Endothelial cell of umbilical vein (primary cell): ENCODE measurements at regions not wholly inside any gene's neighbourhood (a gene's known extent, or its start where the extent isn't known, plus 50 kb on each side); places are given as distances from the start of the nearest gene placed in this dataset.

Experiments used
- BruUV-seq: library from RNA; stranded (reverse); fragments of 400-500 nt; replicated peaks from 2 replicates; lab custom pipeline; 2021; lab: Mats Ljungman, UMichigan
- CTCF ChIA-PET: fragments of 300-600, 350-600 bp; sonication (Branson Sonifier 250); formaldehyde crosslinking; loops from one replicate; lab custom pipeline; 2021; ENCODE audit warnings: antibody characterized with exemption, inconsistent platforms; lab: Charles Lee
- POLR2A ChIA-PET: fragments of 300-600, 350-600 bp; sonication (Branson Sonifier 250); formaldehyde crosslinking; loops from one replicate; lab custom pipeline; 2021; ENCODE audit warnings: antibody characterized with exemption, inconsistent platforms; lab: Charles Lee
- DNase-seq: peaks from one replicate; pipeline ENCODE4 v3.0.0-alpha.2; 2011; ENCODE audit warnings: low read depth, low spot score
- FAIRE-seq: peaks from 2 replicates; lab custom pipeline; 2011; peaks lifted over from hg19 to GRCh38; lab: Jason Lieb, UNC
- H2AFZ ChIP-seq: 2 replicates; pipeline ENCODE4 v1.6.0; 2012; ENCODE audit warnings: low read depth, low read length, control low read depth, inconsistent platforms
- H3K27ac ChIP-seq: 2 replicates; pipeline ENCODE4 v1.5.1; 2011; ENCODE audit warnings: low read depth, mild to moderate bottlenecking, control low read depth, low read length, moderate library complexity; ENCODE audit not compliant: insufficient read depth
- H3K27me3 ChIP-seq, 2 experiments: 2 replicates each; pipeline versions ENCODE4 v1.6.0 to v1.6.1; 2011; ENCODE audit warnings: low read length in 2 of 2, mixed read lengths in 1 of 2; ENCODE audit not compliant: control insufficient read depth in 2 of 2, insufficient read depth in 2 of 2
- H3K36me3 ChIP-seq, 2 experiments: 2 replicates in 1 of 2; 3 replicates in 1 of 2; pipeline ENCODE4 v1.5.1; 2011; ENCODE audit warnings: low read length in 2 of 2, mild to moderate bottlenecking in 1 of 2, moderate library complexity in 1 of 2; ENCODE audit not compliant: control insufficient read depth in 2 of 2, insufficient read depth in 2 of 2; ENCODE audit errors: extremely low read depth in 1 of 2
- H3K4me1 ChIP-seq: 3 replicates; pipeline ENCODE4 v1.5.1; 2011; ENCODE audit warnings: mild to moderate bottlenecking, low read length; ENCODE audit not compliant: control insufficient read depth, insufficient read depth; ENCODE audit errors: extremely low read depth
- H3K4me2 ChIP-seq: 2 replicates; pipeline ENCODE4 v1.6.1; 2011; ENCODE audit warnings: low read length, control low read depth, mixed read lengths; ENCODE audit not compliant: insufficient read depth
- H3K4me3 ChIP-seq, 3 experiments: fragments of 200-600 bp in 1 of 3; sonication (generic), shearing (Covaris generic) in 1 of 3; replicated peaks in 1 of 3; 2 replicates each; pipeline ENCODE4 v1.5.1; 2011 to 2016; ENCODE audit warnings: control low read depth in 3 of 3, low read length in 3 of 3, mild to moderate bottlenecking in 2 of 3, inconsistent platforms in 1 of 3, low read depth in 1 of 3, moderate library complexity in 1 of 3; ENCODE audit not compliant: insufficient read depth in 1 of 3
- H3K79me2 ChIP-seq: 2 replicates; pipeline ENCODE4 v1.6.0; 2012; ENCODE audit warnings: low read length, inconsistent platforms; ENCODE audit not compliant: control insufficient read depth, insufficient read depth
- H3K9ac ChIP-seq: replicated peaks from 2 replicates; pipeline ENCODE3; 2011; ENCODE audit warnings: low read length, control low read depth; ENCODE audit not compliant: insufficient read depth; ENCODE audit errors: extremely low read depth
- H3K9me1 ChIP-seq: replicated peaks from 3 replicates; pipeline ENCODE4 v1.6.0; 2011; ENCODE audit warnings: mild to moderate bottlenecking, low read length; ENCODE audit not compliant: control insufficient read depth, insufficient read depth; ENCODE audit errors: extremely low read depth
- H3K9me3 ChIP-seq: replicated peaks from 2 replicates; pipeline ENCODE4 v1.5.1; 2012; ENCODE audit warnings: low read length, inconsistent platforms; ENCODE audit not compliant: control insufficient read depth, insufficient read depth
- H4K20me1 ChIP-seq: replicated peaks from 2 replicates; pipeline ENCODE3; 2011; ENCODE audit warnings: mild to moderate bottlenecking, low read length; ENCODE audit not compliant: control insufficient read depth, insufficient read depth; ENCODE audit errors: extremely low read depth
- EZH2 ChIP-seq: IDR thresholded peaks from 2 replicates; pipeline ENCODE4 v1.6.1; 2012; ENCODE audit warnings: borderline replicate concordance, low read depth, mild to moderate bottlenecking, moderate library complexity, low read length, inconsistent platforms; ENCODE audit not compliant: severe bottlenecking
- FOS ChIP-seq: IDR thresholded peaks from 2 replicates; pipeline ENCODE4 v1.6.1; 2011; ENCODE audit warnings: mild to moderate bottlenecking, low read length, moderate library complexity, borderline replicate concordance; ENCODE audit not compliant: insufficient read depth
- GATA2 ChIP-seq: IDR thresholded peaks from 2 replicates; pipeline ENCODE4 v1.7.0; 2011; ENCODE audit warnings: low read depth, mild to moderate bottlenecking, moderate library complexity, mixed read lengths, low read length; ENCODE audit not compliant: insufficient read length, insufficient read depth
- JUN ChIP-seq: IDR thresholded peaks from 2 replicates; pipeline ENCODE4 v1.6.1; 2011; ENCODE audit warnings: borderline replicate concordance, low read depth; ENCODE audit not compliant: insufficient read length, insufficient read depth
- MYC ChIP-seq: IDR thresholded peaks from one replicate; pipeline ENCODE4 v1.6.1; 2011; ENCODE audit warnings: mild to moderate bottlenecking, low read depth, low read length
- POLR2A ChIP-seq: IDR thresholded peaks from 2 replicates; pipeline ENCODE4 v1.6.1; 2012; ENCODE audit warnings: low read depth, mild to moderate bottlenecking, control low read depth, low read length
- POLR2AphosphoS5 ChIP-seq: IDR thresholded peaks from 2 replicates; pipeline ENCODE4 v1.6.1; 2012; ENCODE audit warnings: low read depth, mild to moderate bottlenecking, control low read depth, low read length, moderate library complexity; ENCODE audit not compliant: insufficient read depth
- dilution Hi-C: fragments of 300-500 bp; cut with MboI; formaldehyde crosslinking; loops from one replicate; pipeline ENCODE4 v1.15.0; 2019; ENCODE audit warnings: low sequenced_read_pairs; ENCODE audit not compliant: extremely low pct_ligation_motif_present
- intact Hi-C: fragments of 100-400 bp; cut with micrococcal nuclease; formaldehyde crosslinking; loops from one replicate; pipeline ENCODE4 v1.10.0; 2022
- TF ChIP-seq, protein P1 (sequence below): IDR thresholded peaks from 2 replicates; pipeline ENCODE4 v1.6.1; 2011; ENCODE audit not compliant: insufficient read depth, insufficient read length
- TF ChIP-seq, protein P2 (sequence below), 2 donors: IDR thresholded peaks; 1 replicate in 1 of 2; 2 replicates in 1 of 2; pipeline ENCODE4 v1.5.1; 2011; ENCODE audit warnings: low read length in 2 of 2, mild to moderate bottlenecking in 2 of 2, moderate library complexity in 2 of 2, control low read depth in 1 of 2, inconsistent platforms in 1 of 2, low read depth in 1 of 2; ENCODE audit not compliant: insufficient read depth in 1 of 2; ENCODE audit errors: extremely low read depth in 1 of 2

DNA sequence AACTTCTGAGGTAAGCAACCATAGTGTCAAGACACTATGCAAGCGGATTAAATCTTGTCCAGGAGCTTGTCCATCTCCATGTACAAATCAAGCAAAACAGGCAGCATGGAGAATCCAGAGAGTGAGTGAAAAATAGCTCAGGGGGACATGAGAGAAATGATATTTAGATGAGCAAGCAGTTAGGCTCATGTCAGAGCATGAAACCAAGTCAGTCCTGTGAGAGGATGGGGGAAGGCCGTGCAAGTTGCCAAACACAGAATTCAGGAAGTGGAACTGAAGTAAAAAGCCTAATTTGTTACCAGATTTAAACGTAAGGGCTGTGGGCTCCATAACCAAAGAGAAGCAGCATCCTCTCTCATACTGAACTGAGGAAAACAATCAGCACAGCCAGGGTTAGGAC lies 995.9 kb downstream of the MCTP2 start:
- Histone ChIP-seq H3K9ac (no peak overlapping the region), H3K27me3 (no peaks in the 10 kb centered on the region), H3K4me1 (no peaks in the 10 kb centered on the region), H3K79me2 (no peaks in the 10 kb centered on the region), H3K4me3 (no peak overlapping the region), H3K27ac (no peak overlapping the region), H3K36me3 (no peaks in the 10 kb centered on the region), H4K20me1 (no peaks in the 10 kb centered on the region), H2AFZ (no peak overlapping the region), H3K9me3 (no peaks in the 10 kb centered on the region), H3K4me2 (no peak overlapping the region), H3K9me1 (no peaks in the 10 kb centered on the region)
- ChIA-PET CTCF (no interaction called here), POLR2A (no interaction called here)
- intact Hi-C loops = no loop called here
- DNase-seq = no peak
- FAIRE-seq = no peak
- dilution Hi-C loops = no loop called here
- BruUV-seq = no TSS peak
- TF ChIP-seq JUN (no peak), POLR2A (no peak), EZH2 (no peak), FOS (no peak), POLR2AphosphoS5 (no peak), MYC (no peak), GATA2 (no peak)
- TF ChIP-seq, protein P1, sequence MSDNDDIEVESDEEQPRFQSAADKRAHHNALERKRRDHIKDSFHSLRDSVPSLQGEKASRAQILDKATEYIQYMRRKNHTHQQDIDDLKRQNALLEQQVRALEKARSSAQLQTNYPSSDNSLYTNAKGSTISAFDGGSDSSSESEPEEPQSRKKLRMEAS = no peak
- TF ChIP-seq, protein P2, sequence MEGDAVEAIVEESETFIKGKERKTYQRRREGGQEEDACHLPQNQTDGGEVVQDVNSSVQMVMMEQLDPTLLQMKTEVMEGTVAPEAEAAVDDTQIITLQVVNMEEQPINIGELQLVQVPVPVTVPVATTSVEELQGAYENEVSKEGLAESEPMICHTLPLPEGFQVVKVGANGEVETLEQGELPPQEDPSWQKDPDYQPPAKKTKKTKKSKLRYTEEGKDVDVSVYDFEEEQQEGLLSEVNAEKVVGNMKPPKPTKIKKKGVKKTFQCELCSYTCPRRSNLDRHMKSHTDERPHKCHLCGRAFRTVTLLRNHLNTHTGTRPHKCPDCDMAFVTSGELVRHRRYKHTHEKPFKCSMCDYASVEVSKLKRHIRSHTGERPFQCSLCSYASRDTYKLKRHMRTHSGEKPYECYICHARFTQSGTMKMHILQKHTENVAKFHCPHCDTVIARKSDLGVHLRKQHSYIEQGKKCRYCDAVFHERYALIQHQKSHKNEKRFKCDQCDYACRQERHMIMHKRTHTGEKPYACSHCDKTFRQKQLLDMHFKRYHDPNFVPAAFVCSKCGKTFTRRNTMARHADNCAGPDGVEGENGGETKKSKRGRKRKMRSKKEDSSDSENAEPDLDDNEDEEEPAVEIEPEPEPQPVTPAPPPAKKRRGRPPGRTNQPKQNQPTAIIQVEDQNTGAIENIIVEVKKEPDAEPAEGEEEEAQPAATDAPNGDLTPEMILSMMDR (IDR thresholded peaks at IDR 0.05; ENCODE audit: extremely low read depth in 1 of 2, insufficient read depth in 1 of 2, low read depth in 1 of 2, low read length in 2 of 2) = no peak
